ENCODE measurements at regions not wholly inside any gene's neighbourhood (a gene's known extent, or its start where the extent isn't known, plus 50 kb on each side); places are given as distances from the start of the nearest gene placed in this dataset.

- Mint-ChIP-seq H3K4me1 (no peaks in the 10 kb centered on the region), H3K36me3 (no peaks in the 10 kb centered on the region), H3K4me3 (no peak overlapping the region), H3K27ac (no peak overlapping the region), H3K9me3 (peaks cover 0 to 4% (median 0%) of the 10 kb centered on the region in 7 donors), H3K27me3 (ENCODE audit: low read depth in 3 of 3) (peaks cover 4 to 6% (median 4%) of the 10 kb centered on the region in 3 donors)
- TF ChIP-seq CTCF (IDR thresholded peaks at IDR 0.05): no peak
- H3K9me3 ChIP-seq (replicated peaks in 1 of 2; ENCODE audit: control insufficient read depth in 1 of 2, insufficient read depth in 1 of 2, low read length in 2 of 2): no peaks in the 10 kb centered on the region
- no CpG with 5 or more reads among the region's 2 CpGs for WGBS (ENCODE audit: insufficient coverage)
- H3K4me1 ChIP-seq (ENCODE audit: control insufficient read depth in 1 of 2, insufficient read depth in 2 of 2, low read length in 2 of 2): no peaks in the 10 kb centered on the region
- H3K4me2 ChIP-seq (replicated peaks; ENCODE audit: extremely low read depth, low read length, poor library complexity, severe bottlenecking): no peak overlapping the region
- H3K27ac ChIP-seq (ENCODE audit: low read depth in 1 of 2, low read length in 2 of 2): no peak overlapping the region
- intact Hi-C loops (cut with micrococcal nuclease): no loop called here
- no peaks in the 10 kb centered on the region for H4K20me1 ChIP-seq (ENCODE audit: insufficient read depth, low read length)
- no peak overlapping the region for H3K4me3 ChIP-seq (replicated peaks in 1 of 3; ENCODE audit: low read depth in 2 of 3, low read length in 3 of 3)
- peaks cover 0 to 2% of the 10 kb centered on the region in 2 donors for H3K27me3 ChIP-seq (ENCODE audit: control insufficient read depth in 2 of 2, insufficient read depth in 2 of 2, low read length in 2 of 2)
- H3K9ac ChIP-seq (ENCODE audit: insufficient read depth, low read length, poor library complexity, severe bottlenecking): no peak overlapping the region
- no peak for DNase-seq
- no peaks in the 10 kb centered on the region for H3K79me2 ChIP-seq (ENCODE audit: insufficient read depth, low read length)
- H3K36me3 ChIP-seq (replicated peaks in 1 of 2; ENCODE audit: control insufficient read depth in 1 of 2, insufficient read depth in 2 of 2, low read length in 2 of 2): no peaks in the 10 kb centered on the region
- no peak overlapping the region for H2AFZ ChIP-seq (ENCODE audit: insufficient read depth, low read depth, low read length, poor library complexity, severe bottlenecking)
These were observed 173.3 kb downstream of the PMP22 start for GRCh38 chr17:15091825-15092224.

- Mint-ChIP-seq H3K4me3 (no peak overlapping the region), H3K27me3 (ENCODE audit: low read depth in 3 of 3) (peaks cover 4 to 6% (median 6%) of the 10 kb centered on the region in 3 donors), H3K27ac (no peak overlapping the region), H3K4me1 (no peaks in the 10 kb centered on the region), H3K36me3 (no peaks in the 10 kb centered on the region), H3K9me3 (peaks cover 0 to 4% (median 2%) of the 10 kb centered on the region in 7 donors)
- Histone ChIP-seq H3K4me3 (replicated peaks in 1 of 3; ENCODE audit: low read depth in 2 of 3, low read length in 3 of 3) (no peak overlapping the region), H3K4me1 (ENCODE audit: control insufficient read depth in 1 of 2, insufficient read depth in 2 of 2, low read length in 2 of 2) (no peaks in the 10 kb centered on the region), H3K27me3 (ENCODE audit: control insufficient read depth in 2 of 2, insufficient read depth in 2 of 2, low read length in 2 of 2) (peaks cover 0 to 2% of the 10 kb centered on the region in 2 donors), H4K20me1 (ENCODE audit: insufficient read depth, low read length) (no peaks in the 10 kb centered on the region), H3K36me3 (replicated peaks in 1 of 2; ENCODE audit: control insufficient read depth in 1 of 2, insufficient read depth in 2 of 2, low read length in 2 of 2) (no peaks in the 10 kb centered on the region), H3K27ac (ENCODE audit: low read depth in 1 of 2, low read length in 2 of 2) (no peak overlapping the region), H3K4me2 (replicated peaks; ENCODE audit: extremely low read depth, low read length, poor library complexity, severe bottlenecking) (no peak overlapping the region), H3K79me2 (ENCODE audit: insufficient read depth, low read length) (no peaks in the 10 kb centered on the region), H2AFZ (ENCODE audit: insufficient read depth, low read depth, low read length, poor library complexity, severe bottlenecking) (no peak overlapping the region), H3K9me3 (replicated peaks in 1 of 2; ENCODE audit: control insufficient read depth in 1 of 2, insufficient read depth in 1 of 2, low read length in 2 of 2) (no peaks in the 10 kb centered on the region), H3K9ac (ENCODE audit: insufficient read depth, low read length, poor library complexity, severe bottlenecking) (no peak overlapping the region)
- WGBS (ENCODE audit: insufficient coverage): 100% methylated on average over 1 of the region's 8 CpGs
- DNase-seq: no peak
- no peak for TF ChIP-seq CTCF (IDR thresholded peaks at IDR 0.05)
- intact Hi-C loops (cut with micrococcal nuclease): no loop called here
These were observed 174.6 kb downstream of the PMP22 start for GRCh38 chr17:15090533-15090932.
